NOMO-1 treated with DMSO at 0.1 percent for 48 hours (cell line): ENCODE measurements at regions not wholly inside any gene's neighbourhood (a gene's known extent, or its start where the extent isn't known, plus 50 kb on each side); places are given as distances from the start of the nearest gene placed in this dataset.
A peak's percentile ranks its signal among the peaks of the same experiment; 100 is the strongest.
"Not testable (repeated sequence)": the region's sequence is repeated elsewhere in the genome, so short reads cannot be mapped to it uniquely, and the experiment has no call there.

Experiments
- DNase-seq: peaks from one replicate; lab custom pipeline; 2025; ENCODE audit not compliant: unreplicated experiment; lab: John Stamatoyannopoulos, UW

DNA sequence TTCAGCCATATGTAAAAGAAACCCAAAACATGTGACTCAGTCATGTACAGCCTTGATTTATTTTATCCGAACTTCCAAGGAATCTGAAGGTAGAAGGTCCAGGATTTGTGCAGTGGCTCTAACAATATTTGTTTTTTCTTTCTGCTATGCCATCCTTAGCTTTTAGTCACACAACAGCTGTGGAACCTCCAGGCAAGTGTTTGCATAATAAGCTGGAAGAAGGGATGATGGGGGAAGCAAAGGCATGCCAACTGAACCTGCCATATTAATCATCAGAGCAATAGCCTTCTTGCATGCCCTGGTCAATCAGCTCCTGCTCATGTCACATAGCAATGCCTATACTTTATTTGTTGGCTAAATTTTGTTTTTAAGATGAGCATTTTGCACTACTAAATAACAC is 444.7 kb upstream of the ARPP21 start:
- DNase-seq: no peak

DNA sequence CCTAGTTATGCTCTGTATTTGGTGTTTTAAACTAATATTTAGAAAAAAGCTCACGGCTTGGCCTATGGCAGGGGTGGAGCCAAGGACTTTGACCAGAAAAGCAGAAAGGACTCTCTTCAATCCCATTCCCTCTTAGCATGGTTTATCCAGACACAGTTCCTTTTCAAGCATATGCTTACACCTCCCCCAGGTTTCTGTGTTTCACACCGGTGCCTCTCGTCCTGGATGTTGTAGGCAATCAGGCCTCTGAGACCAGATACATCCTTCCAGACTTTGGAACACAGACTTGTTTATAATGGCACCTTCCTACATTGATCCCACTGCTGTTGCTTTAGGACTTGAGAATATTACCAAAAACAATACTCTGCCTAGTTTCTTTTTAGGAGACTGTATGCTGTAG is 440.5 kb upstream of the ARPP21 start:
- no peak for DNase-seq

DNA sequence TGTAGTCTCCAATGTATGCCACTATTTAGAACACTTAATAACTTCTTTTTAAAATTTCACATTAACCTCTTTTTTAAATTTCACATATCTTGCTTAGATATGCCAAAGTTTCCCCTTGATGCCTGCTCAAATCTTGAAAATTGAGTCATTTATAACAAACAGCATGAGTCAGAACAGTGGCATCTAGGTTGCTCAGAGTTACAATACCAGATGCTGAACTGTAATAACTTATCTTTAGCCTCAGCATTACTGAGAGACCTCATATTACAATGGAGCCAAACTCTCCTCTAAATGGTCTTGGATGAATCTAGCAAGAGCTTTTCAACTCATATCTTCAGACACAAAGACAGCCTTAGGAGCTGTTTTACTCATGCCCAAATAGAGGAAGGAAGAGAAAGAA is 439.3 kb upstream of the ARPP21 start:
- peak; percentile 25 for DNase-seq

DNA sequence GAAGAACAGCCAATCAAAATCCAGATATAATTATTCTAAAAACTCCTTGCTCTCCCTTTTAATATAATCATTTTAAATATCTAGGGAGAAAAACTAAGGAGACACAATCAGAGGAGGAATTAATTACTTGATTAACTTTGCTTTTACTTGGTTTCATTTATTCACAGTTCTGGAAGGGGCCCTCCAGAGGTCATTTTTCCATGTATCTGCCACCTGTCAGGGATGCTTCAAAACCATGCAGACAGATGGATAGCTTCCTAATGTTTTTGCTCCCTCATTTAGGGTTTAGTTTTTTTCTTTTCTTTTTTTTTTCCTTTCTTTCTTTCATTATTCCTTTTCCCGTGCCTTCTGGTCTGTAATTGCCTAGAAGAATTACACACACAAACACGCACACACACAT is 438.1 kb upstream of the ARPP21 start:
- no peak for DNase-seq

DNA sequence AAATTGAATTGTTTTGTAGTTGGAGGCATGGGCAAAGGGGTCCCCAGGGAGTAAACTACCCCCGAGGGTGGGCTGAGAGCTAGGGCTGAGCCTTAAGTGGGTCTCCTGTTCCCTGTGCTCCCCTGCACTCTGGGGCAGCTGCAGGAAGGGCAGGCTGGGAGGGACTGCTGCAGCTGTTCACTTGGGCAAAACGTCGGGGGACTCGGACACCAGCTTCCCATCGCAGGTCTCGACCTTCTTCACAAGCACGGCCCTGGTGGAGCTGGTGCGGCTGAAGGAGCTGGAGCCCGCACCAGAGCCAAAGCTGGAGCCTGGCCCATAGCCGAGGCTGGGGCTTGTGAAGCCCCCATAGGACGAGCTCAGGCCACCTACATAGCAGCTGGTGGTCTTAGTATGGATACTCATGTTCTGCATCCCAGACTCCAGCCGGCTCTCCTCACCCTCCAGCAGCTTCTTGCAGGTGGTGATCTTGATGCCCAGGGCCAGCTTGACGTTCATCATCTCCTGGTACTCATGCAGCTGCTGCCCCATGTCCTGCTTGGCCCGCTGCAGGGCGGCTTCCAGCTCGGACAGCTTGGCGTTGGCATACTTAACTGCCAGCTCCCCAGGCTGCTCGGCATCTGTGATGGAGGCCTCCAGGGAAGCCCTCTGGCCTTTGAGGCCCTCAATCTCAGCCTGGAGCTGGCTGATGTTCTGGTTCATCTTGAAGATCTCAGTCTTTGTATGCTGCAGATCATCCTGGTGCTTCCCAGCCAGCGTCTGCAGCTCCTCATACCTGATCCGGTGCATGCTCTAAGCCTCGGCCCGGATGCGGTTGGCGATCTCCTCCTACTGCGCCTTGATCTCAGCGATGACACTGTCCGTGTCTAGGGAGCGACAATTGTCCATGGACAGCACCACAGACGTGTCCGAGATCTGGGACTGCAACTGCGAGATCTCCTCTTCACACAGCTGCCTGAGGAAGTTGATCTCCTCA is 423.5 kb upstream of the ARPP21 start:
- DNase-seq: no peak

DNA sequence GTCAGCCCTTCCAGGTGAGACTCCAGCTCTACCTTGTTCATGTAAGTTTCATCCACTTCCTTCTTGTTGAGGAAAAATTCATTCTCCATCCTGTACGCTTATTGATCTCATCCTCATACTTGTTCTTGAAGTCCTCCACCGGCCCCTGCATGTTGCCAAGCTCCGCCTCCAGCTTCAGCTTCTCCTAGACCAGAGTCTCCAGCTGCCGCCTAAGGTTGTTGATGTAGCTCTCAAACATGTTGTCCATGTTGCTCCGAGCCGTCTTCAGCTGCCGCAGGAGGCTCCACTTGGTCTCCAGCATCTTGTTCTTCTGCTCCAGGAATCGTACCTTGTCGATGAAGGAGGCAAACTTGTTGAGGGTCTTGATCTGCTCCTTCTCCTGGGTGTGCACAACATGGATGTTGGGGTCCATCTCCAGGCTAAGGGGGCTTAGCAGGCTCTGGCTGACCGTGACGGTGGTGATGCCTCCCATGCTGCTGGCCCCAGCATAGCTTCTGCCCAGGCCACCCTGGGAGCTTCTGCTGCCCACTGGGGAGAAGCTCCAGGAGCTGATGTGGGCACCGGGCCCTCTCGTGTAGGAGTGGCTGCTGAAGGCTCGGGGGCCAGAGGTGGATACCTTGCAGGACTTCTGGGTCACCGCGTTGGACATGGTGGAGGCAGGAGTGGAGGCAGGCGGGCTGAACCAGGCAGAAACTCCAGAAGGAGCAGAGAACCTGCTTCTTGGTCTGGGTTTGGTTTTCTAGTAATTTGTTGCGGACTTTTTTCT is 422.6 kb upstream of the ARPP21 start:
- no peak for DNase-seq

DNA sequence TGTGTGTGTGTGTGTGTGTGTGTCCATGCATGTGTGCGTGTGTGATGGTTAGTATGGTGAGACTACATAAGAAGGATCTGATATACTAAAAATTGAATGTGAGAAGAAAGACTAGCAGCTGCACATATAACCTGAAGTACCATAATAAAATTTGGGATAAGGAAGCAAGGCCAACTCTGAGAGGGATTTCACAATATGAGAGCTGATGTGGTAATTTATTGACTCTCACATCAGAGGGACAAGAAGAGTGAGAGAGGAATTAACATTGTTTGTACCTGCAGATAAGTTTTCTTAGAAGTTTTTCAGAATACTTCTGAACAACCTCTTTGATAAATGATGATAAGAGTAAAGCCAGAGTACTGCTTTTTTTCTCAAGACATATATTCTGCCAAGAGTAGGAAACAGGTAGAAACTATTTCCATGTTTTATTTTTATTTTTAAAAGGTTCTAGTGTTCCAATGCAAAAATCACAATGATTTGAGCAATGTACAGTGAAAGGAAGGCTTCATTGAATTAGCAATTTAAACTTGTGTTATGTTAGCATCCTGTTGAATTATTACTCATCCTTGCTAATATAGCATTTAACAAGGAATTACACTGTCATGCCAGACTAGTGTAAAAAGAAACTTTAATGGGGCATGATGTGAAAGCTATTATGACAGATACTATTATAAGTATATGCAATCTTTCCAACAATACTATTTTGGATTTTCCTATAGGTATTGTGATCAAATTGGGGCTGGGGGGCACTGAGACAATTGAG is 415.5 kb upstream of the ARPP21 start:
- no peak for DNase-seq

DNA sequence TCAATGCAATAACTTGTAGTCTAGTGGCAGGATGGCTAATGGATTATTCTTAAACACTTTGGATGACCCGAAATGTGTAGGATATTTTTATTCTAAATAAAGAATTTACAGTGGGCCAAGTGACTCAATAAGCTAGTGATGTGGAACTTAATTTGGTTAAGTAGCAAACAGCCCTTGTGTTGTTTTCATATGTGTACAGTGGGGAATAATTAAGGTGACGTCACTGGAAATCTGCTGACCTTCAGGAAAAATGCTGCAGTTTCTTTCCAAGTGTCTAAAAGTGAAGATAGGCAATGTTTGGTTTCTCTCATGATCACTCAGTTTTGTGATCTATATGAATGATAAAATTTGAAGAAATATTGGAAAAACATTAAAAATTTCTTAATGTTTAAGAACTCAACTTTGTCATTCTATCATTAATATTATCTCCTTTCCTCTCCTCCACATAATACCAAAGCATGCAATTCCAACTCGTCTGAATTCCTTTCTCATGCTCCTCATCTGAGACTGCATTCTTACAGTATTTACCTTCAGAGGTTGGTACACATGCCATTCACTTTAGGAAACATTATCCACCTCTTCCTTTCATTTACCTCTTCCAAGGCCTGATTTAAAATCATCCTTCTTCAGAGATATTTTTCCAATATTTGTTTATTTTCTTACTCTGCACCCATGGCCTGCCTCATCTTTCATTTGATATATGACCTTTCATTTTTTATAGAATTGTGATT is 414.6 kb upstream of the ARPP21 start:
- no peak for DNase-seq

DNA sequence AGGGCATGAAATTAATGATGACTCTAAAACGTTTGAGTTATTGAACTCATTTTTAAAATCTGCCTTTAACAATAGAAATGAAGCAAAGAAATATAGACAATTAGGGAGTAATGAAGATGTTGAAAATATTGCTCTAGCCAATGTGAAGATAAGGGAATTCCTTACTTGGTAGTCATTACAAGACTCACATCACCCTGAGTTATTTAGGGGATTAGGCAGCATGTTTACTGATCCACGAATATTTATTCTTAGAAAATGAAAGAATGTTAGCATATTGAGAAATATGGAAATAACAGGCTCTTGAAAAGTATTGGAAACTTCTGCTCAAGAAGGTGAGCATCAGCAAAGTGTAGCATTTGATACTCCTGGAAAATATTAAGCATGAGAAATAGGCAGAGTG is 398.1 kb upstream of the ARPP21 start:
- no peak for DNase-seq

DNA sequence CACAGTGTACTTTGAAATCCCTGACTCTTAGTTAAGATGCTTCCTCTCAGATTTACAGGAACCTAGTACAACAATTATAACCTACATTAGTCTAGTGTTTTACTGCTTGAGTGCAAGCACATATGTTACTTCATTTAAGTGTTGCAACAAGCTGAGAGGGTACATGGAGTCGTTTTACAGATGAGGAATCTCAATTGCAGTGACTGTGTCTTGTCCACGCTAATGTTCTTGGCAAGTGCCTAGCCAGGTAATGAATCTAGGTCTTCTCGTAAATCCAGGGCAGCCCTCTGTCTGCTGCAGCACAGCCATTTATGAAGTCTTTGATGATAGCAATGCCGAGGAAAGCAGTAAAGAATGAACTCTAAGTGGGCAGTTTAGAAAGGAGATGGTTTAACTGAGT is 384.4 kb upstream of the ARPP21 start:
- DNase-seq: no peak

DNA sequence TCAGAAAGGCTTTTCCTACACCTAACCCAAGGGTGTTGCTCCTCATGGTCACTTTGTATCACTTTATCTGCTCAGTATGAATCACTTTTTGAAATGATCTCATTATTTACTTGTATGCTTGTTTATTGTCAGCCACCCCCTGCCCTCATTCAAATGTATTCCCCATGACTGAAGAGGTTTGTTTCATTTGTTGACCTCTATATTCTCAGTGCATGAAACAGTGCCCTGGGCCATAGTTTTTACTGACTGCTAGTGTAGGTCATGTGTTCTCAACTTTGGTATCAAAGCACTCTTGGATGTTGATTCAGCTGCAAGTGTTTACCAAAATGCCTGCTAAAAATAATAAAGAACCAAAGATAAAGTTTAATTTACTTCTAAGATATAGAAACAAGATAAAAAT is 381.7 kb upstream of the ARPP21 start:
- no peak for DNase-seq

DNA sequence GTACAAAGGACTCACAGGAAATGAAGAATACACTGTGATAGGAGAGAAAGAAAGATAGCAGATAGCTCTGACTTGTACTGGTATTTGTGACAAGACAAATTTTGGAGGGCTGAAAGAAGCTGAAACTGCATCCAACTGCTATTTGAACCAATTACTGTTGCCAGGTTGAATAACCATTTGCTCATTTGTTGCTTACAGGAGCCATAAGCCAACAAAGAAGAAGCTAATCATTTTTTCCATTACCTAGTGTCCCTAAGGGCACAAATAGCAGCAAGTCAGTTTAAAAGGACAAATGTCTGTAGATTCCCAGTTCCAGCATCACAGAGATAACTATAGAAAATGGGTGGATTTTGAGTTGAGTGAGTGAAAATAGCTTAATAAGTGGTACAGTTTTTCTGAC is 376.9 kb upstream of the ARPP21 start:
- no peak for DNase-seq

DNA sequence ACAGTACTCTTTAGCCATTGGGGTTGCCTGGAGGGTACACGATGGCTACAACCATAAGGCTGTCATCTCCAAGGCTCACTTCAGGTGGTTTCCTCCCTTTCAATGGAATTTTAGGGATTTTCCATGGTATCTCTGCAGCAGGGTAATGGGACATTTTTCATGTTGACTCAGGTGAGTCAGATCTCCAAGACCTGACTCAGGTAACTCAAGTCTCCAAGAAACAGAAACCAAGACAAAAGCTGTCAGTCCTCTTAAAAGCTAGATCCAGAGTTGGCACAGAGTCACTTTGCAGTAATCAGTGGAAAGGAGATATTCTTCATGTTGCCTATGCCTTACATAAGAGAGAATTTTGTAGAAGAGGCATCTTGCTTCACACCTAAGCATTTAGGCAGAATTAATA is 375.8 kb upstream of the ARPP21 start:
- no peak for DNase-seq

DNA sequence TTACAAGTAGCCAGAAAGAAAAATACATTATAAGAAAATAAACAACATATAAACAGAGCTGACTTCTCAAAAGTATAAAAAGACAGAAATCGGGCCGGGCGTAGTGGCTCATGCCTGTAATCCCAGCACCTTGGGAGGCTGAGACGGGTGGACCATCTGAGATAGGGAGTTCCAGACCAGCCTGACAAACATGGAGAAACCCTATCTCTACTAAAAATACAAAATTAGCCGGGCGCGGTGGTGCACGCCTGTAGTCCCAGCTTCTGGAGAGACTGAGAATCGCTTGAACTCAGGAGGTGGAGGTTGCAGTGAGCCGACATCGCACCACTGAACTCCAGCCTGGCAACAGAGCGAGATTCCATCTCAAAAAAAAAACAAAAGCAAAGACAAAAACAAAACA is 373.3 kb upstream of the ARPP21 start:
- DNase-seq: not testable (repeated sequence)

DNA sequence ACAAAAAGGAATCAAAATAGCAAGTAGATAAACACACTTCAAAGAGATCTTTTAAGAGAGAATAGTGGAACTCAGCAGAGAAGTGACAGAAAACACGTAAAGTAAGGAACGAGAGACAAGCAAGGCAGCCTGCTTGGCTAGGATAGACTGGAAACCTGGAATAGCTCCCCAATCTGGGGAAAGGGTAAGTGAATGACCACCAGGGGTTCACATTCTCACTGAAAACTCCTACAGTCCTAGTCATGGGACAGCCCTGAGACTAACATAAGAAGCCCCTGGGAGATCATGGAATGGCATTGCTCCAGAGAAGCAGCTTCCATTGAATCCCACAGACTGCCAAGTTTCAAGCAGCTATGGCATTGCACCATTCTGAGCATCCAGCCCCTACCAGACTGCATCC is 363.6 kb upstream of the ARPP21 start:
- no peak for DNase-seq

DNA sequence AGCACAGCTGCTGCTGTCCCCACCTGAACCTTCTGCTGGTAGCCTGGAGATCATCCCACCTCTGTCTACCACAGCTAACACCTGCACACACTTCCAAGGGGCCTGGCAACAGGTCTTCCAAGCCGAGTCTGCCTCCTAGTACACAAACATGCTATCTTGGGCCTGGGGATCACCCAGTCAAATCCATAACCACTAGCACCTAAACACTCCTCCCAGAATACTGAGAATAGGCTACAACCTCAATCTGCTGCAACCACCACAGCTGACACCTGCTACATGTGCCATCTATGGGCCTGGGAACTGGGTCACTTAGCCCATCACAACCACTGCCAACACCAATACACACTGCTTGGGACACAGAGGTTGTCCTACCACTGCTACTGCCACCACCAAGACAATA is 362.8 kb upstream of the ARPP21 start:
- no peak for DNase-seq

DNA sequence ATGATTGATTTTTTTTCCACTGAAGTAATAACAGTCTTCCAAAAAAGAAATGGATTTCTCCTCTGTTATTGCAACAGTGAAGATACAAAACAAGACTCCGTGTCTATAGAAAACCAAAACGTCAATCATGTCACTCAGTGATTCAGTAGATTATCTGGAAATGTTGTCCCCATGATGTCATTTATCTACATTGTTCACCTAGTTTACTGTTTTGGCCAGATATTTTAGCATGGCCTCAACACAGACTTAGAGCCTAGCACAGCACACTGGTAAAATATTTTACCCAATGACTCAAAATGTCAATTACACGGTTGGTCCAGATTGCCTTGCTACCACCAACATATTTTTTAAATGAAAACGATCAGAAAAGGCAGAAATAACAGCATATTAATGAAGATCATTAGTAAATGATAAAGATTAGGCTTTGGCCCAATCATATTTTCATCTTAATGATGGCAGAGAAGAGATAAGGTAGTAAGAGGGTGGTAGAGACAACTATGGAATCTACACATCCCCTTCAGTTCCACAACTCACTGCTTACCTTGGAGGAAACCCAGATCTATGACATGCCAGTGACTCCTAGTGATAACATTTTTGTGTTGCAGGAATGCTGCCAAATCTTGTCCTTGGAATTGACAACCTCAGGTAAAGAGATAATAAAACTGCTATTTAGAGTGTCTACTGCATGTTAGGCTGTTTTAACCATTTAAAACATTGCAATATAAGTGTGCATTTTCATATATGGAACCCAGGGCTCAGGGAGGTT is 347.7 kb upstream of the ARPP21 start:
- no peak for DNase-seq

DNA sequence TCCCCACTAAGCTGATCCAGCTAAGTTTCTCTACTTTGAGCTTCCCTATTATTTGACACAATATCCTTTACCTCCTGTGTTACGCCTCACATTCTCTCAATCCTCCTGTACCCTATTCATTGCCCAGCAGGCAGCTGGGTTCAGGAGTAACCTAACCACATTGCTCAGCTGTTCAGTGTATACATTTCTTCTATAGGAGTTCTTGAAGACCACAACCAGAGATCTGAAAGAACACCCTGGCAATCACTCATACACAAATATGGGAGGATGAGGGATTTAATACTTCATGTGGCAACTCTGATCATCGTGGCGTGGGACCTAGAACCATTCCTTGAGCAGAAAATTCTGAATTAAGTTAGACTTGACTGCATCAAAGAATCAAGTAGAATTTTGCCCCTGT is 346.8 kb upstream of the ARPP21 start:
- DNase-seq: no peak

DNA sequence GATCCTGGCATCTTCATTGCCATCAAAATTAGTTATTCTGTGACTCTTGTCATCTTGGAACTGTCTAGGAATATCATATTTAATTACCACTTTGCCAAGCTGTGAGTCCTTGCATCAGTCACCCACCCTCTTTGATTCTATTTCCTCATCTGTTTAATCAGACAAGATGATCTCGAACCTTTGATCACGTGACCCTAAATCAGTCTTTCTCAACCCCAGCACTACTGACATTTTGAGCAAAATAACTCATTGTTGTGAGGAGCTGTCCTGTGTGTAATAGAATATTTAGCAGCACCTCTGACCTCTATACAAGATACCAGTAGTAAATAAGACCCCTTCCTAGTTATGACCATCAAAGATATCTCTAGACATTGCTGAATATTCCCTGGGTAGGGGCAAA is 343.4 kb upstream of the ARPP21 start:
- DNase-seq: no peak

DNA sequence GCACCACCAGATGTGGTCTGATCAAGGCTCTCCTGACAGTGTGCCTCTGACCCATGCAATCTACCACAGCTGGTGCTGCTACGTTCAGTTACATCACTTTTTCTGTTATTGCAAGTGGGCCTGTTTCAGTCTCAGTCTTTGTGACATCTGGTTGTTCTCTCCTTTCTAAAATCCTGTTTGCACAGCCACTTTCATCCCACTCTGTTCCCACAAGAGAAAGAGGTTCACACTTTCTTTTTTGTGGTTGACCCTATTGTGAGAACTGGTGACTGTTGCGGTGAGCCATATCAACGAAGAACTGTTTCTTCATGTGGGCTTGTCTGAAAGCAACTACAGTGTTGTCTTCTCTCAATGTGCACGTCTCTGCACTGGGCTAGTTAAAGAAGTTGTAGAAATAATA is 342.8 kb upstream of the ARPP21 start:
- DNase-seq: no peak
